Activated CD8-positive, alpha-beta memory T cell treated with anti-CD3 and anti-CD28 coated beads for 4 hours (primary cell): ENCODE measurements at regions not wholly inside any gene's neighbourhood (a gene's known extent, or its start where the extent isn't known, plus 50 kb on each side); places are given as distances from the start of the nearest gene placed in this dataset.

ENCODE experiments used
- DNase-seq, 2 donors: peaks; one replicate each; pipeline ENCODE4 v3.0.0-alpha.2; 2020; ENCODE audit warnings: low read depth in 2 of 2

DNA sequence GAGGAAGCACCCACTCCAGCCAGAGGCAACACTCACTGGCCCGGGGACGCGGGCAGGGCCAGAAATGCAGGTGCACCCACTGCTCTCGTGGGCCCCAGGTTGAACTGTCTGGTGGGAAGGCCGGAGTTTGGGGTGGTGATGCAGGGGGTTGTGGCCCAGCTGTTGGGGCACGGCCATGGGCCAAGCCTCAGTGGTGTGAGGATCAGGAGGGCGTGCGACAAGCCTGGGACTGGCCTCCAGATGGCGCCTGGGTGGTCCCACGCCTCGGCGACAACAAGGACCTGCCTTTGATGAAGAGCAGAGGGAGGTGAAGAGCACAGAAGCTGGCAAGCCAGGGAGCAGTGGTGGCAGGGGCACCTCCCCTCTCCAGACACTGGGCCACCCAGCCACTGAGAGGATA, 240.8 kb downstream of the BRD1 start:
- no peak for DNase-seq

DNA sequence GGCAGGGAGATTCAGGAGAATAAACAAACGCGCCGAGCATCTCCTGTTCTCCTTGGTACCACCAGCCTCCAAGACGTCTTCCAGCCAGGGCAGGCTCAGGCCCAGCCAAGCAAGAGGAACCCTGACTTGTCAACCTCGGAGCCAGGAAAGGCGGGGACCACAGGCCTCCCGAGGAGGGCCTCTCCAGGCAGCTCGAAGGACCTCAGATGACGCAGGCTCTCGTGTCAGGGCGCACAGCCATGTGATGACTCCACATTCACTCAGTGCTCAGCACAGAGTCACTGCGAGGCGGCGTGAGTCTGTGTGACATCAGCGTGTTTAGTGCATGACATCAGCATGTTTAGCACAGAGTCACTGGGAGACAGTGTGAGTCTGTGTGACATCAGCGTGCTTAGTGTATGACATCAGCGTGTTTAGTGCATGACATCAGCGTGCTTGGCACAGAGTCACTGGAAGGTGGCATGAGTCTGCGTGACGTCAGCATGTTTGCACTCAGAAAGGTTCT, 241.4 kb downstream of the BRD1 start:
- no peak for DNase-seq

DNA sequence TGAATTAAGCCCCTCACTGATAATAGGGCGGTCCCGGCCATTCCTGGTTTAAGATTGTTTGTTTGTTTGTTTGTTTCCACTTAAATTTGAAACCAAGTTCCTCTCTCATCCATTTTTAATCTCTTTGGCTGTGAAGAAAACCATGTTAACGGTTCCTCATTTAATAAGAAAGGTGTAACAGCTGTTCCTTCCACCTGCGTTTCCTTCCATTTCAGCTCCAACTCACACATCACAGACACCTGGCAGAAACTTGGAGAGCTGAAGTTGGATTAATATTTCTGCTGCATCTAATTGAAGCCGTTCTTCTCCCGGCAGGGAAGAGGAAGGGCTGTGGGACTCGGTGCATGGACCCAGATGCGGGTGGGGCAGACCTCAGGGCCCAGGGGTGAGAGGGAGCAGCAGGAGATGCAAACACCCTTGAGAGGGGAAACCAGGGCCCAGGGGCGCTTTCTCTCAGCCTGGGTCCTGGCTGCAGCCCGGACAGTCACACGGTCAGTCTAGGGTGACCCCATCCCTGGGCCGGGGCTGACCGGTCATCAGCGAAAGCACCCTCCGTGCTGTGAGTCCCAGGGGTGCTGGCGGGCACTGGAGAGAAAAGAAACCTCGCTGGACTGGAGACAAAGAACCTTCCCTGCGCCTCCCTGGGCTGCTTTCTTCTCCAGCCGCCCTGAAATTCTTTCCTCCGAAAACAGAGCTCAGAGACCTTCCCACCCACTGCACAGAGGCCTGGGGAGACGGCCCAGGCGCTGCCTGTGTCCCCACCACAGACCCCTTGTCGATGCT, 242.0 kb downstream of the BRD1 start:
- no peak for DNase-seq

DNA sequence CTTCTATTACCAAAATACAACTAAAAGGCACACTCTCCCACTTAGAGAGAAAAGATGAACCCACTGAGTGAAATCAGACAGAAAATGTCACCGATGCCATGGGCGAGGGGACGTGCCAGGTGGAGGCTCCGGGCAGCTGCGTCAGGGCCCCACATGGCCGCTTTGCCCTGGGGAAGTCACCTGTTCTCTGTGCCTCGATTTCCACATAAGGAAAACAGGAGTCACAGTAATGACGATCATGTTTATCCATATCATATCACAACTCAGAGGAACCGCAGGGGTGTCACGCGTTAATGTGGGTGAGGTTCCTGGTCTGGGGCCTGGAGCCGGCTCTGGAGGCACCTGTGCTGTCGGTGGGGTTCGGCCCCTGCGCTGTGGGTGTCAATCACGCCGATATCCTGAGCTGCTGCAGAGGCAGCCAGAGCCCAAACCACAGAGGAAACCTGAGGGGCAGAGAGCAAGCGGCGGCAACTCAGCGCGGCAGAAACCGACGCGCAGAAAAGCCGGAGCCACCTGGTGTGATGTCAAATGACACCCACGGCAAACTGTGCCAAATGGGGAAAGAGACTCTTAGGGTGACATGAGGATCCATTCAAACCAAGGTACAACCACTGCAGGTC, 243.7 kb downstream of the BRD1 start:
- DNase-seq: no peak

DNA sequence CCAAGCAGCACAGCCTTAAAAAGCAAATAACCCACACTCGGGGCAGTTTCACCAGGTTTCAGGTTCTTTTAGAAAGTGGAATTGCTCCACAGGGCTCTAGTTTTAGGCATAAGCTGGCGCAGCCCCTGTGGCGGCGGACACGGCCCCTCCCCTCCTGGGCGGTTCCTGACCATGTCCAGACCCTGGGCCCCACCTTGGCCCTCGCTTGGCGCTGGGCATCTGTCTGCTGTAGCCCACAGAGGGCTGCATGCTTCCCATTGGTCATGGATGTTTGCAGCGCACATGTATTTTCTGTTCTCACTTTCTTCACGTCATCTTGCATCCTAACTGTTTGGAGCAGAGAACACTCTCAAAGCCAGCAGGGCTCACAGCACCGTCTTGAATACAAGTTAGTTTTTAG, 244.3 kb downstream of the BRD1 start:
- DNase-seq: no peak

DNA sequence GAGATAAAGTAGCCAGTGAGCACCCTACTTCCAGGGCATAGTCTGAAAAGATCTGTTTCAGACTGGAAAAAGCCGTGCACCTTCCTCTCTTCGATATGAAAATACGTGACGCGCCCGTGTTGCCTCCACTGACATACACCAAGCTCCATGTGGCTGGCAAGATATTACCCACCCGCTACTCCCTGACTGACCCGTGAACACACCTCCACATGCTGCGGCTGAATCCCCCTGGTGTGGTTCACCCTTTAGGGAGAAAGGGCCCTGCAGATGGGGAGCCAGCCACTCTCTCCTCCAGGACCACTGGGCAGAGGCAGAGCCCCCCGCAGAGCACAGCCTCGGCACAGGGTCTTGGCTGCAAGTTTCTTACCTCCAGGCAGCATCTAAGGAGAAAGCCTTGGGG, 245.0 kb downstream of the BRD1 start:
- no peak for DNase-seq

DNA sequence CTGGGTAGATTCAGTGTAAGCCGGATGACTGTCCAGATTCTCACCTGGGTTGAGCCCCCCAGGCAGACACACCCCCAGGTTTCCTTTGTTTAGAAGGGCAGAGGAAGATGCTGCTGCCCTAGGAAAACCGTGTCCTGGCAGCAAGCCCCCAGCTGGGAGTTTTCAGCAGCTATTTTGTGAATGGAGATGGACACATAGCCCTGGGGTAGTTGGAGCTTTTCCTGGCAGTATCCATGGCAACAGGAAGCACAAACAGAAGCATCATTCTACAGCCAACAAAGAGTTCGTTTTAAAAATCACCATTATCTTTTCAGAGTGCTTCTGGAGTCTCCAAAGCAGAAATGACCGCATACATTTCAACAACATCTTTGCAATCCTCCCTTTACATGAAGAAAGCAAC, 245.5 kb downstream of the BRD1 start:
- DNase-seq: no peak

DNA sequence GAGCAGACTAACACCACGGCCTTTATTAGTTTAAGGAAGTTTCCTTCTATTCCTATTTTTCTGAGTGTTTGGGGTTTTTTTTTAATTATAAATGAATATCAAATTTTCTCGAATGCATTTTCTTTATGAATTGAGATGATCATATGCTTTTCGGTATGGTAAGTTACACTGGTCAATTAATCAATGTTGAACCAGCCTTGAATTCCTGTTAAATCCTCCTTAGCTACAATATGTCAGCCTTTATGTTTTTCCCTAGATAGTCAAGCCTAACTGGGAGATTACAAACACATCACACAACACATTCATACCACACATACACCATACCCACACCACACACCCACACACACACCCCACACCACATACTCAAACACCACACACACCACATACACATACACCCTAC, 247.6 kb downstream of the BRD1 start:
- DNase-seq: no peak

DNA sequence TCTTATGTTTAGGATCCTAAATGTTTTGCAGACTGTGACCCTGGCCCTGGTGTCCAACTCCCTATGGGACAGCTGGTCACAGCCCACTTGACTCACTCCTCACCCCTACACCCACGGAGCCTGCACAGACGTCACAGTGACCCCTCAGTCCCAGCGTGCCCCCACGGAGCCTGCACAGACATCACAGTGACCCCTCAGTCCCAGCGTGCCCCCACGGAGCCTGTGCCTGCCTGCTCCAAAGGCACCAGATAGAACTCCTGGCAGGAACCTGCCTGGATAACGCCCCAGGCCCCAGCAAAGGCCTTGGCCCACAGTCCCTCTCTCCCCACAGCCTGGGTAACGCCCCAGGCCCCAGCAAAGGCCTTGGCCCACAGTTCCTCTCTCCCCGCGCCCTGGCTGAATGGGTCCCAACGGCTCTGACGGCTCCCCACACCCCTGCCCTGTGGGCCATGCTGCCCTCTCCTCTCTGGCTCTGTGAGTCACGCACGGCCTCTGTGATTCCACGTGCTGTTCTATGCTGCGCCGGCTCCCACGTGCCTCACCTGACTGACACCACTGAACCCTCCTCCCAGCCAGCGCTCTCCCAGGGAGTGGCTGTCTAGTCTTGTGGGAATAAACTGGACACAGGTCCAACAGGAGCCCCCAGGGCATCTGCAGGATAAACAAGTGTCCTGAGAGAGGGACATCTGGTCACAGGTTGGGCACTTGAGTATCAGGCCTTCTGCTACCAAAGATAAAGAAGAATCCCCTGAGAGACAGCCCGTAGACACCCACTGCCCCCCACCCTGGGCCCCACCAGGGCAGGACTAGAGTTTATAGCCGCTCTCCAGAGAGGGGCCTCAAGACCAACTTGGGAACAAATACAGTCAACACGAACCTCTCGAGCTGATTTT, 250.3 kb downstream of the BRD1 start:
- no peak for DNase-seq

DNA sequence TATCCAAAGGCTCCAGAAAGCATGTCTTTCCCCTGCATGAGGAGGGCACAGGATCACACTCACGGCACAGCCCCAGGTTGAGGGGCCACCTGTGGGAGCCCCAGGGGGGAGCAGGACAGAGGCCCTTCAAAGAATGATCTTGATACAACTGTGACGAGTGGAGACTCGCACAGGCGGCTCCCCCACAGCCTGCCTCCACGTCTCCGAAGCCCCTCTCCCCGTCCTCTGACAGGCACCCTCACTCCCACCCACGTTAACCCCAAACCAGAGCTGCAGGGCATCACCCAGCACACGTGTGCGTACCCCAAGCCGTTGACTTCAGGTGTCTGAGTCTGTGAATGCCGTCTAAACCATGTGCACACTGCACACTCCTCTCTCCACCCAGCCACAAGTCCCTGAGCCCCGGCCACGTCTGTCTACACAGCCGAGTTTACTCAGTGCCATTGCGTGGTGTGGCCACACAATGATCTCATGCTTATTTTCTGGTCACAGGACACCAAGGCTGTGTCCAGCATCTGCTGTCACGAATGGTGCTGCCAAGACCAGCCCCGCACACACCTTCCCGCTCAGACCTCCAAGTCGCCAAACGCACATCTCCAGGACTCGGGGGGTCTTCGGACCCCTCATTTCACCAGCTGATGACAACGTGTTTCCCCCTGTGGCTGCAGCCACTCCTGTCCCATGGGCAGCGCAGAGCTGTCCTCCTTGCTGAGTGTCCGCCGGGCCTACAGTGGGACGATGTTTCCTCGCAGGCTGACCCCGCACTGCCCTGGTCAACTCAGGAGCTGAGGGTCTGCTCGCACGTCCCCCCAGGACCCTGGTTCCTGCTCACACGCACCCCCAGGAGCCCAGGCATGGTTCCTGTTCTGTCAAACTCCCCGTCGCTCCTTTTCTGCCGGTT, 251.2 kb downstream of the BRD1 start:
- DNase-seq: no peak

DNA sequence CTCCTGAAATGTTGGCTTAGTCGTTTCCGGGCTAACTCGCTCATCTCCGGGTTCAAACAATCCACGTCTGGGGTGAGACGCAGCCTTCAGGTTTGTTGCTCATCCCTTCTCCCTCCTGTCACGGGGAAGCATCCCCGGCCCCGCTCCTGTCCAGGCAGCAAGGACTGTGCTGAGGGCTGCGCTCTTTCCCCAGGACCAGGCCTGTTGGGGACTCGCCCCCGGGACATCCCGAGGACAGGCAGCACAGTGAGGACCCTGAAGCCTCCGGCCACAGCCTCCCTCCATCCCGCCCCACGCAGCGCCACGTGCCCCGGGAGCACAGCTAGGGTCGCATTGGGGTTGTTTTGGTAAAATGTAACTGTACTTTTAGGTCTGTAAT, 252.0 kb downstream of the BRD1 start:
- DNase-seq: no peak

DNA sequence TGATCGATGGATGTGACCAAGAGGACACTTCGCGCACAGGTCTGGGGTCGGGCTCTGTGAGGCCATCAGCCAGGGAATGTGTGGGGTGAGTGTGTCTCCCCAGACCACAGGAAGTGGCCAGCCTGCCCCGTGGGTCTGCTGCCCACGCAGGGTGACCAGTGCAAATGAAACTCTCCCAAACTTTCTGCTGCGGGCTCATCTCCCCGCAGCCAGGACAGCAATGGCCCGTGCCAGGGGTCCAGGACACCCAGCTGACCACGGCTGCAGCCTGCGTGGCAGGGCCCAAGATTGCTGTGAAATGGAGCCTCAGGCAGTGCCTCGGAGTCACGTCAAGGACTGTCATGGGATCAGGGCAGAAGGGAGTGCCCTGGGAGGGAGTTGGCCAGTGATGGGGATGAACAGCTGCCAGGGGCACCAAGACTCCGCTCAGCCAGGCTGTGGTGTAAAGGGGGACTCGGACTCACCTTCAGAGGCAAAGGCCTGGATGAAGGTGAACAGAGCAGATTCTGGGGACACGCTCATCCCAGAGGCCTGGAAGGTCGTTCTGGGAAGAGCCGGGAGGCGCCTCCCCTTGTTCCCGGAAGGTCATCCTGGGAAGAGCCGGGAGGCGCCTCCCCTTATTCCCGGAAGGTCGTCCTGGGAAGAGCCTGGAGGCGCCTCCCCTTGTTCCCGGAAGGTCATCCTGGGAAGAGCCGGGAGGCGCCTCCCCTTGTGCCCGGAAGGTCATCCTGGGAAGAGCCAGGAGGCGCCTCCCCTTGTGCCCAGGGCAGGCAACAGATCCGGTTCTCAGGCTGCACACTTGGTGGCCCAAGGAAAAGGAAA, 252.6 kb downstream of the BRD1 start:
- no peak for DNase-seq

DNA sequence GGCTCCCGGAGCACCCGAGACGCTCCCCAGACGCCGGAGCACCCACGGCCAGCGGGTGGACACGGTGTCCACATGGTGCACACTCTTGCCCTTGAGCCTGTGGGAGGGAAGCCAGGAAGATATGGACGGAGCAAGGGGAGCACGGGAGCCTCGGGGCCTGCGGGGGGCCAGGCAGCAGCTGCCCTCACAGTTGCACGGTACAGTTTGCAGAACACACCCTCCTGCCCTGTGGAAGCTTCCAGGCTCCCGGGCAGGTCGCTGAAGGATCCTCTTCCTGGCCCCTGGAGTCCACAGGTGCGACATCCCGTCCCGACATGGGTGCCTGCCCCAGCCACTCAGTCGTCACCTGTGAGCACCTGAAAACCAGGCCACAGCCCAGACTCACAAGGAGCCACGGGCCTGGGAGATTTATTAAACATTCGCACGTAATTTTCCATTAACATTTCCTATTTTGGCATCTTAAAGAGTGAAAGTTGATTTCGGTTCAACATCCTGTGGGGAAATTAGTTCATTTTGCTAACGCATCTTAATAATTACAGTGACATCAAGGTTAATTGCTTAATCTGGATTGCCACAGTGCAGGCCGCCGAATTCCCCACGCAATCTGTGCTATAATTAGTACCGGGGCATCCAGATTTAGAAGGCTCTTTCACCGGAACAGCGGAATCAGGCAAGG, 253.3 kb downstream of the BRD1 start:
- DNase-seq: no peak

DNA sequence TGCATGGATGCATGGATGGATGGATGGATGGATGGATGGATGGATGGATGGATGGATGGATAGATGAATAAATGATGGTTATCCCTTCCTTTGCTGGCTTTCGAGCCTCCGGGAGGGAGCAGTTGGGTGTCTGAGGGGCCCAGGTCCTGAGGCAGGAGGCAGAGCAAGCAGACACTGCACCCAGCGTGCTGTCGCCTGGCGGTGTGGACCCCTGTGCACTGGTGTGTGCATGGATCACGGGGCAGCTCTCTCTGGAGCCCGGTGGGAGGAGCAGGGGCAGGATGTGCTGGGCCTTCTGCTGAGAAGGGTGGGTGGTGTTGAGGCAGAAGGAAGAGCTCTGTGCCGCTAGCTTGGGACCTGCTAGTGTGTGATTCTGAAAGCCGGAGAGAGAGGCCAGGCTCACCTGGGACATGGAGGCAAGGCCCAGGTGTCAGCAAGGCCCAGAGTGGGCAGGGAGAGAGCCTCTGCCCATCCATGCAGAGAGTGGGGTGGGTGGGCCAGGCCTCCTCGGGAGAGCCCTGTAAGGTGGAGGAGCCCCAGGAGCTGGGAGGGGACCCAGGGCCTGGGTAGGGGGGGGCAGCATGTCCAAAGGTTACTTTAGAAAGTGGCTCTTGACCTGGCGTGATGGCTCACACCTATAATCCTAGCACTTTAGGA, 254.4 kb downstream of the BRD1 start:
- no peak for DNase-seq

DNA sequence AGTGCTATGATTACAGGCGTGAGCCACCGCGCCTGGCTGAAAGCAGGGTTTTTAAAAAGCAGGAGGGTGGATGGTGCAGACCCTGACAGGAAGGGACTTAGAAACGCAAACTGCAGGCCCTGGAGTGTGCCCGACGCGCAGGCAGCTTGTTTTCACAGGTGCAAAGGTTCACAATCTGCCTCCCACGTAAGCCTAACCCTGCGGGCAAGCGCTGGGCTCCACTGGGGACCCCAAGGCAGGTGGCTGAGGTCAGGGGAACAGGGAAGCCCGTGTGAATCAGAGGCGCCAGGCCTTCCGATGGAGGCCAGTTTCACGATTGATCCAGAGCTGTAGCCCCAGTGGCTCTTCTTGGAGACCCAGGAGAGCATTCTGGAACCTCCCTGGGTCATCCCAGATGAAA, 256.3 kb downstream of the BRD1 start:
- DNase-seq: no peak

DNA sequence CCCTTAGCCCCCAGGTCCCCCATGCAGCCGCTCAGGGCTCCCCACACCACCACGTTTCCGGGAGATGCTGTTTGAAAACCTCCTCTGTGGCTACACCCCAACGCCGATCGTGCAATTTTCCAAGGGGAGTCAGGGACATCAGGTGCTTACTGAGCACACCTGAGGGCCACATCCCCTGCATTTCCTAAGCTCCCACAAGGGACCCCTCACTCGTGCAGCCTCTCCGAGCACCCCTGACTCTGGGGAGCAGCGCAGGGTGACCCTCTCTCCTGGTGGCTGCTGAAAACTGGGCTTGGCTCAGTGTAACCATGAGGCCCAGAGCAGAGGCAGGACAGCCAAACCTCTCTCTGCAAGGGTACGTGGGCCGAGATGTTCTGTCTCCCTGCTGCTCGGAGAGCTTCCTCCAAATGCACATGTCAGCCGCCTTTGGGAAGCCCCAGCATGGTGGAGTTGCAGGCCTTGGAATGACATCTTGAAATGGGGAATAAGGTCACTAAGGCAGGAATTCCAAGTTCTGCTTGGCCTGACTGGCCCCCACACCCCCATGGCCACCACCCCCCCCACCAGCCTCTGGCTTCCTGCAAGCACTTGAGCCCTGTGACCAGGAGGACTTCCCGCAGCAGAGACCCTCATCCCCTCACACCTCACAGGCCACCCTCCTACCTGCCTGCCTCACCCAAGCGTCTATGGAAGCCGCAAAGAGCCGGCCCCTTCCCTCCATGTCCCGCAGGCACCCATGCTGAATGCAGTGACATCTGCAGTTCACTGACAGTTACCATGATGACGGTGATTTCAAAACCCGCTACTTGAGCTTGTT, 257.4 kb downstream of the BRD1 start:
- no peak for DNase-seq

DNA sequence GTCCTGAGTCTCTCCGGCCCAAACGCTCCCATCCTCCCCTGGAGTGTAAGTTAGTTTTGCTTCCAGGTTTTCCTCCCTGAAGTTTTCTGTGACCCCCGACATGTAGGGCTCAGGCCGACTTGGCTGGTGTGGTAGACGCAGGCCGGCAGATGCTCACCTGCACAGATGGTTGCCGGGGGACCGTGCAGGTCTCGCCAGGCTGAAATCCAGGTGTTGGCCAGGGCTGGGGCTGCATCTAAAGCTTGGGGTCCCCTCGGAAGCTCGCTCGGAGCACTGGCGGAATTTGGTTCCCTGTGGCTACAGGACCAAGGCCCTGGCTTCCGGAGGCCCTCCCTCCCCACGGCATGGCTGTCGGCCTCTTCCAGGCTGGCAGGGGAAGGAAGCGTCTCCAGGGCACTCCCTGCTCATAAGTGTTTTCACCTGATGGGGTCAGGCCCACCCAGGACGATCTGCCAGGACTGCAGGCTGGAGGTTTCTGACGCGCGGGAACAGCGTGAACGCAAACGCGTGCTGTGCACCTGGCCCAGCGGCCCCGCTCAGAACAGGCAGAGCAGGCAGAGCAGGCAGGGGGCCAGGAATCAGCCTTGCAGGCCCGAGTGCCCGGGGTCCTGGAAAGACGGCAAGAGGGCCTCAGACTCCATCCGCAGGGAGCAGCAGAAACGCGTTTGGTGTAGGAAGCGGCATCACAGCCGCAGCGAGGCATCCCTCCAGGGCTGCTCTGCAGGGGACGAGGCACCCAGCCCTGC, 258.2 kb downstream of the BRD1 start:
- DNase-seq: no peak

DNA sequence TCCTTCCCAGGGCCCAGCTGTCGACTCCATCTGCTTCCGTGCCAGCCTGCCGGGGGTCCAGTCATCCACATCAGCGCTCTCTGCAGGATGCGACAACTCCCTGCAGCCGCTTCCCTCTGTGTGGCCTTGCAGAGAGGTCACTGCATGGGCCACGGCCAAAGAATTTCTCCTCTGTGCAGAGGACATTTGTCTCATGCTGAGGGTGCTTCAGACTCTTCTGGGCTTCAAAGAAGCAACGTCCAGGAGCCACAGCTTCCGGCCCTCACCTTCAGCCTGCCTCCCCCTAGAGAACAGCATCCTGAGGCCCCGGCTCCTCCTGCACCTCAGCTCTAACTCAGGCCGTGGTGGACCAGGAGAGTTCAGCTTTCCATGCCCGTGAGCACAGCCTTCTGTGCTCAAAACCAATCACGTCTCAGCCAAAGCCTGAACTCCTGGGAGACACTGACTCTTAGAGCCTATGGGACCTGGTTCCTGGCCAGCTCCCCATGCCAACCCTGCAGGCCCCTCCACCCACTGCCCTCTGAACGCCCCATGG, 258.9 kb downstream of the BRD1 start:
- no peak for DNase-seq
